Progenitor cell of endocrine pancreas (in vitro differentiated cells): ENCODE measurements at regions not wholly inside any gene's neighbourhood (a gene's known extent, or its start where the extent isn't known, plus 50 kb on each side); places are given as distances from the start of the nearest gene placed in this dataset.

Experiments used
- DNase-seq: peaks from one replicate; pipeline ENCODE4 v3.0.0; 2021; ENCODE audit warnings: low spot score; ENCODE audit not compliant: unreplicated experiment
- H3K27ac Mint-ChIP-seq: 2 replicates; pipeline ENCODE4 v1.8.0; 2021; ENCODE audit warnings: mild to moderate bottlenecking, moderate library complexity, mixed read lengths
- H3K27me3 Mint-ChIP-seq: 2 replicates; pipeline ENCODE4 v1.8.0; 2021; ENCODE audit warnings: mixed read lengths
- H3K36me3 Mint-ChIP-seq: 2 replicates; pipeline ENCODE4 v1.8.0; 2022; ENCODE audit warnings: mixed read lengths; ENCODE audit not compliant: insufficient read depth
- H3K4me1 Mint-ChIP-seq: 2 replicates; pipeline ENCODE4 v1.8.0; 2021; ENCODE audit warnings: low read depth, mixed read lengths
- H3K4me3 Mint-ChIP-seq: 2 replicates; pipeline ENCODE4 v1.8.0; 2021; ENCODE audit warnings: low read depth, mild to moderate bottlenecking, moderate library complexity, mixed read lengths
- H3K9me3 Mint-ChIP-seq: 2 replicates; pipeline ENCODE4 v1.8.0; 2021; ENCODE audit warnings: low read depth, mixed read lengths
- TF ChIP-seq, protein P1 (sequence below): fragments of 200-600 bp; sonication (generic); IDR thresholded peaks from one replicate; pipeline ENCODE4 v1.5.0; 2021; ENCODE audit warnings: antibody characterized with exemption, mild to moderate bottlenecking; ENCODE audit not compliant: unreplicated experiment

DNA sequence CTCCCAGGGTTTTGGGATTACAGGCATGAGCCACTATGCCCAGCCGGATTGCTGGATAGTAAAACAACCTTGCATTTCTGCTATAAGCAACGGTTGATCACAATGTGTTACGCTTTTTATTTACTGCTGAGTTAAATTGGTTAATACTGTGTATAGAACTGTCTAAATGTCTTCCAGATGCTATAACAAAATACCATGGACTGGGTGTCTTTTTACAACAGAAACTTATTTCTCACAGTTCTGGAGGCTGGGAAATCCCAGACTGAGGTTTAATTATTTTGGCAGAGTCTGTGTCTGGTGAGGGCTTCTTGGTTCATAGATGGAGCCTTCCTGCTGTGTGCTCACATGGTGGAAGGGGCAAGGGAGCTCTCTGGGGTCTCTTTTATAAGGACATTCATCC, 65.5 kb downstream of the ING1 start:
- no peak for DNase-seq
- H3K4me3 Mint-ChIP-seq = no peak overlapping the region
- peaks cover 4% of the 10 kb centered on the region for H3K36me3 Mint-ChIP-seq
- H3K4me1 Mint-ChIP-seq = no peaks in the 10 kb centered on the region
- peaks cover 18% of the 10 kb centered on the region for H3K9me3 Mint-ChIP-seq
- no peaks in the 10 kb centered on the region for H3K27me3 Mint-ChIP-seq
- TF ChIP-seq, protein P1, sequence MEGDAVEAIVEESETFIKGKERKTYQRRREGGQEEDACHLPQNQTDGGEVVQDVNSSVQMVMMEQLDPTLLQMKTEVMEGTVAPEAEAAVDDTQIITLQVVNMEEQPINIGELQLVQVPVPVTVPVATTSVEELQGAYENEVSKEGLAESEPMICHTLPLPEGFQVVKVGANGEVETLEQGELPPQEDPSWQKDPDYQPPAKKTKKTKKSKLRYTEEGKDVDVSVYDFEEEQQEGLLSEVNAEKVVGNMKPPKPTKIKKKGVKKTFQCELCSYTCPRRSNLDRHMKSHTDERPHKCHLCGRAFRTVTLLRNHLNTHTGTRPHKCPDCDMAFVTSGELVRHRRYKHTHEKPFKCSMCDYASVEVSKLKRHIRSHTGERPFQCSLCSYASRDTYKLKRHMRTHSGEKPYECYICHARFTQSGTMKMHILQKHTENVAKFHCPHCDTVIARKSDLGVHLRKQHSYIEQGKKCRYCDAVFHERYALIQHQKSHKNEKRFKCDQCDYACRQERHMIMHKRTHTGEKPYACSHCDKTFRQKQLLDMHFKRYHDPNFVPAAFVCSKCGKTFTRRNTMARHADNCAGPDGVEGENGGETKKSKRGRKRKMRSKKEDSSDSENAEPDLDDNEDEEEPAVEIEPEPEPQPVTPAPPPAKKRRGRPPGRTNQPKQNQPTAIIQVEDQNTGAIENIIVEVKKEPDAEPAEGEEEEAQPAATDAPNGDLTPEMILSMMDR = no peak
- H3K27ac Mint-ChIP-seq = no peak overlapping the region

DNA sequence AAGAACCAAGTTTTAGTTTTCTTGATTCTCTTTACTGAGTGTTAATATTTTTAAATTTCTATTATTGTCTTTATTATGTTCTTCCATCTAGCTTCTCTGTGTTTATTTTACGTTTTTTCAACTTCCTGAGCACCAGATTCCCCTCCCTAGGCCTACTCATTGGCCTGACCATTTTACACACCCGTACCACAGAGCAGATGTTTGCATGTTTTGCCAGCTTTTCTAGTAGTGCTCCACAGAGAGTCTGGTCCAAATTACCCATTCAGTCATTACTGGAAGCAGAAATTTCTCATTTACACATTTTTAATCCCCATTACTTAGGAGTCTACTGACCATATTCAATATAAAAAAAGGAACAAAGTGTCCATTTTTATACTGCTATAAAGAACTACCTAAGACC, 66.9 kb downstream of the ING1 start:
- Mint-ChIP-seq H3K36me3 (peaks cover 4% of the 10 kb centered on the region), H3K27ac (no peak overlapping the region), H3K4me1 (no peaks in the 10 kb centered on the region), H3K4me3 (no peak overlapping the region), H3K27me3 (no peaks in the 10 kb centered on the region), H3K9me3 (peaks cover 18% of the 10 kb centered on the region)
- TF ChIP-seq, protein P1 = no peak
- DNase-seq = no peak

- peaks cover 18% of the 10 kb centered on the region for H3K9me3 Mint-ChIP-seq
- H3K27me3 Mint-ChIP-seq = peaks cover 4% of the 10 kb centered on the region
- no peak overlapping the region for H3K27ac Mint-ChIP-seq
- peaks cover 4% of the 10 kb centered on the region for H3K36me3 Mint-ChIP-seq
- no peak overlapping the region for H3K4me3 Mint-ChIP-seq
- TF ChIP-seq, protein P1 = no peak
- H3K4me1 Mint-ChIP-seq = no peaks in the 10 kb centered on the region
- no peak for DNase-seq
These were observed 68.7 kb downstream of the ING1 start for GRCh38 chr13:110782185-110782584.

DNA sequence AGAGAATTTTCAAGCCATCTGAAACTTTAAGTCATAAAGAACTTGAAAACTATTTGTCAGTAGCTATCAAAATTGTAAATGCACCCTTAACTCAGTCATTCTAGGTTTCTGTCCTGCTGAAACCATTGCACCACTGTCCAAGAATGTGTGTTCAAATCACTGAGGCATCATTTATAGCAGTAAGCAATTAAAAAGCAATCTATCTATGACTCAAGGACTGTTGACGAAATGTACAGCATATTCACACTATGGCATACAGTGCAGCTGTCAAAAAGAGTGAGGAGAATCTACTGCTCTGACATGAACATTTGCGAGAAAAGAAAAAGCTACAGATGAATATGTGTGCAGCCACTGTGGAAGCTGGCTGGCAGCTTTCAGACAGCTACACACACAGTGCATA, 71.2 kb downstream of the ING1 start:
- no peak overlapping the region for H3K4me3 Mint-ChIP-seq
- peaks cover 4% of the 10 kb centered on the region for H3K36me3 Mint-ChIP-seq
- H3K4me1 Mint-ChIP-seq = no peaks in the 10 kb centered on the region
- peaks cover 18% of the 10 kb centered on the region for H3K9me3 Mint-ChIP-seq
- H3K27me3 Mint-ChIP-seq = peaks cover 4% of the 10 kb centered on the region
- DNase-seq = no peak
- no peak overlapping the region for H3K27ac Mint-ChIP-seq
- TF ChIP-seq, protein P1 = no peak

GRCh38 chr13:110788778-110789177, 75.3 kb downstream of the ING1 start:
- no peak overlapping the region for H3K27ac Mint-ChIP-seq
- H3K4me3 Mint-ChIP-seq = no peak overlapping the region
- H3K9me3 Mint-ChIP-seq = peaks cover 6% of the 10 kb centered on the region

More at GRCh38 chr13:110788778-110789177, 75.3 kb downstream of the ING1 start:
- DNase-seq = no peak
- no peaks in the 10 kb centered on the region for H3K4me1 Mint-ChIP-seq
- peaks cover 4% of the 10 kb centered on the region for H3K27me3 Mint-ChIP-seq
- no peaks in the 10 kb centered on the region for H3K36me3 Mint-ChIP-seq
- TF ChIP-seq, protein P1 = no peak
